Hepatic stellate cell (primary cell): ENCODE measurements at regions not wholly inside any gene's neighbourhood (a gene's known extent, or its start where the extent isn't known, plus 50 kb on each side); places are given as distances from the start of the nearest gene placed in this dataset.

ENCODE experiments used
- DNase-seq: peaks from one replicate; pipeline ENCODE4 v3.0.0; 2011; ENCODE audit warnings: low spot score

GRCh38 chr10:58451193-58451889 is 61.3 kb upstream of the BICC1 start:
- no peak for DNase-seq

GRCh38 chr10:58453105-58453504 is 59.6 kb upstream of the BICC1 start:
- DNase-seq, result no peak

GRCh38 chr10:58456179-58456578 is 56.5 kb upstream of the BICC1 start:
- no peak for DNase-seq

GRCh38 chr10:58457761-58458616 is 54.7 kb upstream of the BICC1 start:
- peak; percentile 16 for DNase-seq

- no peak for DNase-seq
Observed at GRCh38 chr10:58459069-58459468, 53.6 kb upstream of the BICC1 start.

GRCh38 chr10:58460157-58460556 is 52.5 kb upstream of the BICC1 start:
- DNase-seq, result no peak

GRCh38 chr10:58462863-58463507 is 49.7 kb upstream of the BICC1 start:
- no peak for DNase-seq
